GM10266 (cell line): ENCODE measurements at regions not wholly inside any gene's neighbourhood (a gene's known extent, or its start where the extent isn't known, plus 50 kb on each side); places are given as distances from the start of the nearest gene placed in this dataset.

Source experiments
- DNase-seq: peaks from one replicate; pipeline ENCODE4 v3.0.0; 2012; ENCODE audit errors: extremely low spot score
- TF ChIP-seq, protein P1 (sequence below): IDR thresholded peaks from 2 replicates; pipeline ENCODE4 v1.5.1; 2012; ENCODE audit warnings: mild to moderate bottlenecking, low read depth; ENCODE audit not compliant: control insufficient read depth, insufficient read depth; ENCODE audit errors: missing control alignments

DNA sequence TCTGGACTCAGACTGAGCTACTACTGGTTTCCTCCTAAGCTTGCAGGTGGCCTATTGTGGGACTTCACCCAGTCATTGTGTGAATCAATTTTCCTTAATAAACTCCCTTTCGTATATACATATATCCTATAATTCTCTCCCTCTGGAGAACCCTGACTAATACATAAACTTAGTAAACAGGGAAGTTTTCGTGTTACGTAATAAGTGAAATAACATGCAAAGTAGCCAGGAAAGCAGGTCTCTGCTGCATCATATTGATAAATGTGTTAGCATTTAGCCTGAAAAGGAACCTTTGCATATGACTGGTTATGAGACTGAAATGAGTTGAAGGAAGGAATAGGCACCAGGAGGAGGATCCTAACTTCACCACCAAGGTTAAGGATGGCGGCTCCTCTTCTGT, 527.2 kb upstream of the FAM98A start:
- no peak for DNase-seq
- TF ChIP-seq, protein P1, sequence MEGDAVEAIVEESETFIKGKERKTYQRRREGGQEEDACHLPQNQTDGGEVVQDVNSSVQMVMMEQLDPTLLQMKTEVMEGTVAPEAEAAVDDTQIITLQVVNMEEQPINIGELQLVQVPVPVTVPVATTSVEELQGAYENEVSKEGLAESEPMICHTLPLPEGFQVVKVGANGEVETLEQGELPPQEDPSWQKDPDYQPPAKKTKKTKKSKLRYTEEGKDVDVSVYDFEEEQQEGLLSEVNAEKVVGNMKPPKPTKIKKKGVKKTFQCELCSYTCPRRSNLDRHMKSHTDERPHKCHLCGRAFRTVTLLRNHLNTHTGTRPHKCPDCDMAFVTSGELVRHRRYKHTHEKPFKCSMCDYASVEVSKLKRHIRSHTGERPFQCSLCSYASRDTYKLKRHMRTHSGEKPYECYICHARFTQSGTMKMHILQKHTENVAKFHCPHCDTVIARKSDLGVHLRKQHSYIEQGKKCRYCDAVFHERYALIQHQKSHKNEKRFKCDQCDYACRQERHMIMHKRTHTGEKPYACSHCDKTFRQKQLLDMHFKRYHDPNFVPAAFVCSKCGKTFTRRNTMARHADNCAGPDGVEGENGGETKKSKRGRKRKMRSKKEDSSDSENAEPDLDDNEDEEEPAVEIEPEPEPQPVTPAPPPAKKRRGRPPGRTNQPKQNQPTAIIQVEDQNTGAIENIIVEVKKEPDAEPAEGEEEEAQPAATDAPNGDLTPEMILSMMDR: no peak

DNA sequence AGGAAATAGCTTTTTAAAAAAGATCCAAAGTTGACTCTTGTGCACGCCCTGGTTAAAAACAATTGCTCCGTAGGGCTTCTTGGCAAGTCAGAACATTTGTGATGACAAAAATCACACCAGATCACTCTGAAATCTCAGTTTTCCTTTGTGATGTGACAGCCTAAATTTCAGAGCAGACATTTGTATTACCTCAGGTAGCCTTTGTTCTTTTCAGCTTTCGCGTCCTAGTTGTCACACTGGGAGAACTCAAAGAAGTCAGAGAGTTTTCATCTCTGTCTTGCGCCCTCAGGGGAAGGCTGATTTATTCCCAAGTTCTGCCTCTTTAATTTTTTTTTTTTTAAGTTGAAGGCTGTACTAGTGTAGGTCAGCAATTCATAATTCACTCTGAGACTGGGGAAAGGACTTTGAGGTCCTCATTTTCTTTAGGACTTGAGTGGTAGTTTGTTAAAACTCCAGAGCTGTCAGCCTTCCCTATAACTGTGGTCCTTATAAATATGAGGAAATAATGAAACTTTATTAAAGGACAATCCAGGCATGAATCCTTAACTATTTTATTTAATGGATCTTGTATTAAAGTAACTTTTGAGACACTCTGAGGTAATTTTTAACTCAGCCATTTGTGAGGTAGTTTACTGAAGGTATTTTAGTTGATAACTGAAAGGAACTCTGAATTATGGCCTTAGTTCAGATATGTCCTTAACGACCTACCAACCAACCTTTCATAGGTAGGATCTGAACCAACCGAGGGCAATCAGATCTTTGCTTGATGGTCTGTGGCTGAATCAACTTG, 525.1 kb upstream of the FAM98A start:
- TF ChIP-seq, protein P1: no peak
- no peak for DNase-seq

DNA sequence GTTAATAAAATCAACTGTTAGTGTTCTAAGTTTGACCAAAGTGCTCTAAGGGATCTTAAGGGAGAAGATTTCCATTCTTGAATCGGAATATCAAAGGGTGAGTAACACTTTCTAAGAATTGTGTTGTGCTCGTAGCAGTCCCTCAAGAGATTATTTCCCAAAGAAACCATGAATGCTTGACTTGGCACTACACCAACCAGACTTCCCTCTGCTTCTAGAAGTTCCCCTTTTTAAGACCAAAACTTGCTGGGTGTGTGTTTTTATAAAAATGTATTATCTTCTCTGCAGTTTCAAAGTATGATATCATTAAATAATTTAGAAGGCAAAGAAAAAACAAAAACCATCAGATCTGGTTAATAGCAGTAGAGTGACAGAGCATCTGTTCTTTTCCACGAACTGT, 522.0 kb upstream of the FAM98A start:
- no peak for DNase-seq
- TF ChIP-seq, protein P1: no peak

DNA sequence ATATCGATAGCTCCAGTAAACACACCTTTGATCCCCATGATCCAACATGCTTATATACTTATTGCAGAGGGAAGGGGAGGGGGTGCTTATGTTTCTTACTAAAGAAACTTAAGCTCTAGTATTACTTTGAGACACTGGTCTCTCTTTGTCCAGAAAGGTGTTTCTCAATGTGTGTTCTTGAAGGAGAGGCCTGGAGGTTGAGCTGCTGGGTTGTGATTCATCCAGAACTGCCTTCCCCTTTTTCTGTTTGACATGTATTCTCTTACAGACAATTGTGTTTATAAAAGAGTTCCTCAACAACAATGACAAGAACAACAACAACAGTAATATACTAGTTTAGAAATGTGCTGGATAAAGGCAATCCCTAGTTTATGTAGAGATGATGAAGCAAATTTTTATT, 516.0 kb upstream of the FAM98A start:
- DNase-seq: no peak
- TF ChIP-seq, protein P1: no peak

DNA sequence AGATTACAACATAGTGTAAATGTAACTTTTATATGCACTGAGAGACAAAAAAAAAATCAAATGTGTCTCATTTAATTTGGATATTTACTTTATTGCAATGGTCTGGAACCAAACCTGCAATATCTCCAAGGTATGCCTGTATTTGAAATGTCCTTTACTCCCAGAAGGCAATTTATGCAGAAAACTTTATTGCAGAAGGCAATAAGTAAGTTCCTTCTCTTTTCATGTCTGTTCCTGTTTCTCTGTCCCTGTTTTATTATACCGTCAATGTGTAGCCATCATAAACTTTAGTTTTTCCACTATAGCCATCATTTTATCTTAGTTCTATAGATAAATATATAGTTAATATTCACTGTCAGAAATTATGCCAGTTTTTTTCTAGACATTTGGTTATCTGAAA, 513.1 kb upstream of the FAM98A start:
- DNase-seq: no peak
- TF ChIP-seq, protein P1: no peak

DNA sequence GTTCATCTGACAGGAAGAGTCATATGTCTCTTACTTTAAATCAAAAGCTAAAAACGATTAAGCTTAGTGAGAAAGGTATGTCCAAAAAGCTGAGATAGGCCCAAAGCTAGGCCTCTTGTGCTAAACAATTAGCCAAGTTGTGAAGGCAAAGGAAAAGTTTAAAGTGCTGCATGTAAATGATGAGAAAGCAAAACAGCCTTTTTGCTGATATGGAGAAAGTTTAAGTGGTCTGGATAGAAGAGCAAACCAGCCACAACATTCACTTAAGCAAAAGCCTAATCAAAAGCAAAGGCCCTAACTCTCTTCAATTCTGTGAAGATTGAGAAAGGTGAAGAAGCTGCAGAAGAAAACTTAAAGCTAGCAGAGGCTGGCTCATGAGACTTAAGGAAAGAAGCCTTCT, 511.3 kb upstream of the FAM98A start:
- TF ChIP-seq, protein P1: no peak

DNA sequence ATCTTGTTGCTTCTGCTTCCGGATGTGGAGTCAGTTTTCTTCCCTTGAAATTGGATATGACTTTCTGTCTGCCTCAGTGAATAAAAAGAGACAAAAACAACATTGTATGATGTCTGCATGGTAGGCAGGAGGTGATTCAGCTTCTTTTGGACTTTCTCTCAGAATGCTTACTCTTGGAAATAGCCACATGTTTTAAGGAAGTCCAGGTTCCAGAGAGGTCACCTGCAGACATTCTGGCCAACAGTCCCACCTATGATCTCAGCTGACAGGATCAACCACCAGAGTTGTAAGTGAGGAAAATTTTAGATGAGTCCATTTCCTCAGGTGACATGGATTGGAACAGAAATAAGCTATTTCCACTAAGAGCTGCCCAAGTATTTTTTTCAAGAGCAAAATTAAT, 508.7 kb upstream of the FAM98A start:
- TF ChIP-seq, protein P1: no peak
- no peak for DNase-seq

More for the DNA sequence above, 511.3 kb upstream of the FAM98A start:
- no peak for DNase-seq
